Islet of Langerhans (tissue), 1 donor: ENCODE measurements at regions not wholly inside any gene's neighbourhood (a gene's known extent, or its start where the extent isn't known, plus 50 kb on each side); places are given as distances from the start of the nearest gene placed in this dataset.

ENCODE experiments used
- FAIRE-seq: peaks from one replicate; lab custom pipeline; 2011; peaks lifted over from hg19 to GRCh38; lab: Jason Lieb, UNC

DNA sequence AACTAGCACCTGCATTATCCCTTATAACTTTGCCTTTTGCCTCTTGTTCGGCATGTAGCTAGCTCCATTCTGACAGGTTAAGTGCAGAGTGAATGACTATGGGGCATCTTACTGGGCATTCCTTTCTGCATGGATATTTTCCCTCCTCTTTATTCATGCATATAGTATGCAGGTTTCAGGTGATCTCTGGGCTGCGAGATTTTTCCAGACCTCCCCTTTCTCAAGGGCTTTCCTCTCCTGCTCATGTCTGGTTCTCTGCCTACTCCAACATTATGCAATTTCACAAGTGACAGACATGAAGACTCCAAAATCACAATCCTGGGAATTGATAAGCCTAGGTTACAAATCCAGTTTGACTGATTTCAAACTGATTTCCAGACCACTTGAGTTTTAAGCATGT lies 503.8 kb downstream of the NXPH1 start:
- FAIRE-seq: no peak

DNA sequence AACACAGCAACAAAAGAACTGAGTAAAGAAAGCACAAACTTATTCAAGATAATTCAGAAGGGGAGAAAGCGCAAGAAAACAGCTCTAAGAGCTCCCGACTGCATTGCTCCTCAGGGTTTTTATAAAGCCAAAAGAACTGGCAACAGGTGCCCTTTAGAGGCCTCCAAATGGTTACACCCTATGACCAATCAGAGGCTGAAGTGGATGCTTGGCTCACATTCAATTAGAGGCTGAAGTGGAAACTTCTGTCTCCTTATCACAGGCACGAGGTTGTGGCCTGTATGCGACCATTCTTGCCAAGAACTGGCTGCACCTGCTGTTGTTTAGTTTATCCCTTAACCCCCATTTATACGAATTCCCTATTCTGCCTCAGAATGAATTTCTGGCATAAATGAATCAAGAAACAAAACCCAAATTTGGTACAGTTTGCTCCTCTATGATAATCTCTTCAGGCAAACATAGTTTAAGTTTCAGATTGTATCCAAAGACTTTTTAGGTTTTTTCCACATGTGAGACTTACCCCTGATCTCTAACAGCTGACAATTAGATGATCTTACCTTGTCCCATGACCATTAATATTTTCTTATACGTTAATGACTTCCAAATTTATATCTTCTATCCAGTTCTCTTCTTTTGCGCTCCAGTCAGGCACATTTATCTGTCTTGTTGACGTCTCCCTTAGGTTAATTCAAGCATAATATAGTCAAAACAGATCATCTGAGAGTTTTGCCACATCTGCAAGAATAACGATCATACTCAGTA lies 504.8 kb downstream of the NXPH1 start:
- no peak for FAIRE-seq

DNA sequence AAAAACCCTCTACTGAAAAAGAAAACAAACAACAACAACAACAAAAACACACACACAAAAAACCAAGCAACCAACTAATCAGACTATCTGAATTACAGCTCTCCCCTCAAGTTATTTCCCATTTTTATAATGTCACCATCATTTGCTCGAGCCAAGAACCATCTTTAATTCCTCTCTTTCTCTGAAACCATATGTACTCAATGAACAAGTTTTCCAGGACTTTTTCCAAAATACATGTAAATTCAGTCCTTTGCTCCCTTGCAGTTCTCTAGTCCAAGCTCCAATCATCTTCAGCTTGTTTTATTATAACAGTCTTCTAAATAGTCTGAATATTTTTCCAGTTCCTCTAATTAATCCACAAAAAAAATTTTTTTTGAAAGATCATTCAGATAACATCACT lies 506.0 kb downstream of the NXPH1 start:
- FAIRE-seq: no peak

DNA sequence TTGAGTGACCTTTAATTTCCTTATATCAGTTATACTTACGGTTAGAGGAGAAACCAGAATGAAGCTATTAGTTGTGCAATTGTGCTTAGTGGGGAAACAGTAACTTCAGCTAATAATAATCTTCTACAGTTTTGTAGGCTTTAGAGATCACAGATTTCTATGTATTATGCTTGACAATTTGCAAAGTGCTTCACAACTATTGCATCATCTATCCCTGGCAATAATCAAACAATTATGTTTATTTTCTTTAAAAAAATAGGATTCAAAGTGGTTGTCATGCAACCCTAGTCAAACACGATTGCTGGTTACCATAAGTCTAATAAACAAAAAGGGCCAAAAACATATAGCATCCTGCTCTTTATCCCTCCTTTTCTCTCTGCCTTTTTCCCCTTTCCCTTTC lies 530.3 kb downstream of the NXPH1 start:
- FAIRE-seq: no peak

DNA sequence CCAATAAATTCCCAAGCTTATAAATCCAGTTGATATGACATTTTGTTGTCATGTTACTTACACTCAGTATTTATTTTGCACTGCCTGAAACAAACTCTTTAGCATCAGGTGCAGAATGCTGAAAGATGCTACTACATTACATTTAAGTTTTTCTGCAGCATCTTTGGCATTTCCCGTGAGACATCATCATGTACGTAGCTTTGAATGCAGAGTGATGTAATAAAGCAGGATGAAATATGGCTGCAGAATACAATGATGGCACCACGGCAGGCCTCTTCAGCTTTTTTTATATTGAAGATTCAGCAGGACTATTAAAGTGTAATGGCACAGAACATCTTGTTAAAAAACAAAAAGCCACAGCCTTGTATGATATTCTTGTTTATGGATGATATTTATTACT lies 531.8 kb downstream of the NXPH1 start:
- no peak for FAIRE-seq

DNA sequence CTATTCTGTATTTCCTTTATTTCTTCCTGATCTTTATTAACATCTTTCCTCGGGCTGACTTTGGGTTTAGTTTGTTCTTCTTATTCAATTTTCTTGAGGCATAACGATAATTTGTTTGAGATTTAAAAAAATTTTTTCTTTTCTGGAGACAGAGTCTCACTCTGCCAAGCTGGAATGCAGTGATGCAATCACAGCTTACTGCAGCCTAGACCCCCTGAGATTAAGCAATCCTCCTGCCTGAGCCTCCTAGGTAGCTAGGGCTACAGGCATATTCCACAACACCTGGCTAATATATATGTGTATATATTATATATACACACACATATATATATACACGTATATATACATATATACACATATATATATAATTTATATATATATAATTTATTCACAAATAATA lies 540.2 kb downstream of the NXPH1 start:
- FAIRE-seq: no peak

DNA sequence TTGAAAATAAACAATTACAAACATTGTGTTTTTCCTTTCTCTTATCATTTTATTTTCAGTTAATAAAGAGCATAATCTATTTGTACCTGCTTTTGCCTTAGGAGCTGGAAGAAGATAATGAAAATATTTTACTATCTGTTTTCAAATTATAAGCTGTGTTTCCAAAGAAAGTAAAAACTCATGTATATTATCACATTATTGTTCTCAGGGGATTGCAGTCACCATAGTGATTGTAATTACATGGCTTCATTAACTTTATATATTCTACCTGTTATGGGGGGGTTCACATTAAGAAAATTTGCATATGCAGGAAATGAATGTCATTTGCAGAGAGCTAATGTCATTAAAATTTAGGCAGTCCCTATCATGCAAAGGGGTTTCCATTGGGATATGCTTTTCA lies 542.3 kb downstream of the NXPH1 start:
- FAIRE-seq: no peak

DNA sequence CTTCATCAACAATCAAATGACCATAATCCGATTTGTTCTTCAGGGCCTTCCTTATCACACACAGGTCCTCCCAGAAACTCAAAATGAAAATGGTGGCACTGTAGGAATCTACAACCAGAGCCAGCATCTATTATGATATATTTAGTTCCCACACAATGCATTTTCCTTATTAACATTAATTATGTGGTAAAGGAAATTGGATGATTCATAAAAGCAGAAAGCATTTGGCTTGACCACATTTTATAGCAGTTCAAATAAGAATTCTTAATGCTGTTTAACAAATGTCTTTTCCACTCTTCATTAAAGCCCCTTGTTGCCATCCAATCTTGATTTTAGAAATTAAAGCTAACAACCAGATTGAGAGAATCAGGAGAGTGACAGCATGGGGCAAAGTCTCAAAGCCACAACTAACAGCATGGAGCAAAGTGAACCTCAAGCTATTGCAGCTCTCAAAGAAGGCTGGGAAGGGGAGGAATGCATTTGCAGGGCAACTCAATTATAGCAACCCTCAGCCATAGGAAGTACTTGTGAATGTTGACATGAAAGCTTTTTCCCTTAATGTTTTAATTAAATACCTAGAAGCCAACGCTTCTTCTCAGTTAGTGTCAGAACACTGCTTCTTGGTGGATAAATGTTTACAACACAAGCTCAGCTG lies 549.1 kb downstream of the NXPH1 start:
- FAIRE-seq: no peak

DNA sequence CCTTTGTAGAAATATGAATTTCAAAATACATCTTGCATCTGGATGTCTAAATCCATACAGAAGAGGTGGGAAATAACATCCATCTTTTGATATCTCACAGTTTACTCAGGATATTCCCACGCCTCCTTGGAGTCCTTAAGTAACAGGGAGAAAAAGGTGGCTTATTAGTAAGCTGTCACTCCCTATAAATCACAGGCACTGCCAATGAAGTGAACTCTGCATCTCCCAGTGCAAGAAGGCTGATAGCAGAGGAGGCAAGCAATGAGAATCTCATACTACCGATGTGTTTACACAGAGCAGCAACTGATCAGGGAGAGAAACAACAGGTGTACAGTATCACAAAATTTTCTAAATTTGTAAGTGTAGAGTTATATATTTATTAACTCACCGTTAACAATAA lies 551.8 kb downstream of the NXPH1 start:
- FAIRE-seq: no peak

DNA sequence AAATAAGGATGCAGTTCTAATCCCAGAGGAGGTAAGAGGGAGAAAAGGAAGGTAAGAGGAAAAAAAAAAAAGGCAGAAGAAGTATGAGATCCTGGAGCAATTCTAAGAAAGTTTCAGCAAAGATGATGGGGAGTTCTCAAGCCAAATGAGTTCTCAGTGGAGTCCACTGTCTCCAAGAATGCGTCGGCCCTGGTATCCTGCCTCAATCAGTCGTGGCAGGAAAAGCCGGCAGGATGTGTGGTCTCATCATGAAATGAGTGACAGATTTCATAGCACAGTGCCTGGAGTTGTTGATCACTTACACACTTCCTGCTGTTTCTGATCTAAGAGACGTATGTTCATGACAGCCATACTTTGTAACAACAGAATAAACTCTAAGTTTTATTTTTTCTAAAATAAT lies 554.9 kb downstream of the NXPH1 start:
- FAIRE-seq: no peak

DNA sequence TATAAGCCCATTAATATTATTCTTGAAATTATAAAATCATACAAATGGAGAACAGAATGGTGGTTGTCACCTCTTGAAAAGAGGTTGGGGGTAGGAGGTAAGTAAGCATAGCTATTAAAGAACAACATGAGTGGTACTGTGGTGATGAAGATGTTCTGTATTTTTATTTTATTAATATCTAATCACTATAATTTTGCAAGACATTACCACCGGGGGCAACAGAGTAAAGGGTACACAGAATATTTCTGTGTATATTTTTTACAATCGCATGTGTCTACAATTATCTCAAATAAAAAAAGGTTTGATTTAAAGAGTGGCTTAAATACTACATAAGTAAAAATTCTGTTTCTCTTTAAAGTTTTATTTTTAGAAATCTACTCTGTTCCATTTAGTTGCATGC lies 557.8 kb downstream of the NXPH1 start:
- FAIRE-seq: no peak

DNA sequence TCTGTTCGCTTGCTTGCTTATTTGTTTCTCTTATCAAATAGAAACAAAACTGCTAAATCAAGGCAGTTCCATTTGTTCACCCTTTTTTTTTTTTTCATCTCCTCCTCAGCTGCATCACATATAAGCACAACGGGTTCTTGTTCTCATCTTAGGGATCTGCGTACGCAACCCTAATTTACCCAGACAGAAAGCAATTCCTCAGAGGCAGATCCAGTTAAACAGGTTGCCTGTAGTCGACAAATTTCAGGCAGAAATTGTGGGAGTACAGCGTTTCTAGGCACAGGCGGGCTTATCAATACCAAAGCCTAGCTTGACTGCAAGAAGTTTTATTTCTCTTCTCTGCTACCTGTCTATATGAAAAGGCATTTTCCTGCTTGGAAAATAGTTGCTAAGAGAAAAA lies 565.4 kb downstream of the NXPH1 start:
- FAIRE-seq: no peak

DNA sequence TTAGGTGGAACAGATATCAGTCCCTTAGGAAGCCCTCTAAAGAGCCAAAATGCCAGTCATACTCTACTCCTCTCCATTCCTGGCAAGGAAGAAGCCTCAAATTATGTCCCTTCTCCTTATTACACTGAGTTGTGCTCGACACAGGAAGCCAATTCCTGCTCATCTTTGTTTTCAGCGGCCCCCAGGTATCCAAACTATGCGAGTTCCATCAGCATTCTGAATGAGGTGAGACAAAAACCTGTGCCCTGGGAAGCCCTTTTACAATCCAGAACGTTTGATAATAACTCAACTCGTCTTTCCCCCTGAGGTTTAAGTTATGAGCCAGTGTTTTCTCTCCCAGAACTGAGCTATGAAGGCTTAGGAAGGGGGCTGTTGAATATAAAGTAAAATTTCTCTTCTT lies 580.5 kb downstream of the NXPH1 start:
- no peak for FAIRE-seq

DNA sequence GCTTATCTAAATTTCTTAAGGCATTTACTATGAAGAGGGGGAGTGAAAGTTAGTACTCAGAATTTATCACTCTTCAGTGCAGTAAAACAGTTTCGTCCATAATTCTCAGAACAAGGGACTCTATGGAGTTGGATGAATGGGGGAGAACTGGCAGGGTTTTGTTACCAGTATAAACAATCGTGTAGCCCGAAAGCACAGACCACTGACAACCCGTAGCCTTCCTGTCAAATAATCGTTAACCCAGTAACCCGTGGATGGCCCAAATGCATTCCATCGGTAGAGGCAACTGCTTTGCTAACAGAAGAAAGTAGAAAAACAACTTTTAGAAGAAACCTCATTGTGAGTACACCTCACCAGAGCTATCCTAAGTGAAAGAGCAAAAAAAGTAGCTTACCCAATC lies 583.9 kb downstream of the NXPH1 start:
- no peak for FAIRE-seq

DNA sequence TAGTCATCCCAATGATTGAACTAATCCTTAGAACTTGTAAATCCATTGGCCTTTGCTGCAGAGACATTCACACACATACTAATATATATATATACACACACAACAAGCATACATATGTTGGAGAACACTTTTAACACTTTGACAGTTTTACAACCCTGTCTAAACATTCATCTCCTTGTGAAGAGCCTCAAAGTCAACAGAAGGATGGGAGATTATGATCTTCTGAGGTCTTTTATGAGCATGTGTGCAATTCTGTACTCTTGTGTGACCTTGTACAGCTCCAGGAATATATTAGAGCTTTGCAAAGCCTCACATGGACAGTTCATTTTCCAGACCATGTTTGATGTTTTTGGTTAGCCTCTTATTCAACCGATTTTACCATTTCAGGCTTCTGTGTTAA lies 589.0 kb downstream of the NXPH1 start:
- FAIRE-seq: no peak

DNA sequence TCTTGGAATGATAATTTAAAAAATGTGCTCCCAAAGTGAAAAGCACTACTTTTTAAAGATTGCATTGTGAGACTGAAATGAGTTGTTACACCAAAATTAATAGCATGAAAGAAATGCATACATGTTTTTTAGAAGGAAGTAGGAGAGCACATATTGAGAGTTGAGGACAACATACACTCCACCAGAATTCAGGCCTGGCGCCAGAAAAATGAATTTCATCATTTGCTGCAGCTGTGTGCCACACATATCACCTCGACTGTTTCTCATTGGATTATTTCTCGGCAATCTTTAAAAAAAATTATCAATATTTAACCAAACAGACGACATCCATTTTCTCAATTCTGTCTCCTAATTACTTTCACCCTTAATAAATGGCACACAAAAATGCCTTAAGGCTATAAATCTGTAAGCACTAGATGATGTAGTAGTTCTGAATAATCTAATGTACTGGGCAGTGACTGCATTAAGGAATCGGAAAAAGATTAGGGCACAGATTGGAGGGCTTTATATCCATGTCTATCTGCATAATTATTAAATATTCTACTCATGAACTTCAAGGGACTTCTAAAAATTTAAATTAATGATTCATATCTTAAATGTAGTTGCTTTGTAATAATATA lies 590.4 kb downstream of the NXPH1 start:
- no peak for FAIRE-seq

DNA sequence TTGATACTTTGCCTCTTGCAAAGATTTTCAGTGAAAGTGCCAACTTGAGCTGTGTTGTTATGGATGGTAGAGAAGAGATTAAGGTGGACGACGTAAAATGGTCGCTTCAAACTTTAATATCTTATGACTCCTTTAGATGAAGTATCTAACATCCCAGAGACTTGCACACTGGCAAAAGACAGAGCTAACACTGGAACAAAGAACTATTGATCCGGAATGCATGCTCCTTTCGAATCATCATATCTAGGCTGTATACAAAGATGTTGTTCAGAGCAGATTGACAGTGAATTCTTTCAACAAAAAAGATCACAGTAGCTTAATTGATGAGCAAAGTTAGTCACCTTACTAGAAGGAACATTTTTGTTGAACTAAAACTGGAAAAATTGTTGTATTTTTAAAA lies 592.7 kb downstream of the NXPH1 start:
- FAIRE-seq: no peak

DNA sequence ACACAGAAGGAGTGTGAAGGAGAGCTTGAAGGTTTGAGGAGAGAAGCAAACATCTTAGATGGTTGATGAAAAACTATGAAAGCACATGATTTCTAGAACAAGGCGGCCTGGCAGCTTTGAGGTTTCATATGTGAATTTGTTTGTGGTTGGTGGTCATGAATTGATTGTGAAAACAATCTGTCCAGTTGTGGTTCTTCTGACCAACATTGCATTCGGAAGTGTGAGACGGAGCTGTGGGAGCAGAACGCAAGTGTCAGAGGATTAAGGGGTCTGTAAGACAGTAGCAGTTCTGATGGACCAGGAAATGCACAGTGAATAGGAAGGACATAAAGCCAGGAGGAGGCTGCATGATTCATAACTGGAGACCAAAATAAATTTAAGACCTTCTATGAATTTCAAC lies 594.6 kb downstream of the NXPH1 start:
- FAIRE-seq: no peak

DNA sequence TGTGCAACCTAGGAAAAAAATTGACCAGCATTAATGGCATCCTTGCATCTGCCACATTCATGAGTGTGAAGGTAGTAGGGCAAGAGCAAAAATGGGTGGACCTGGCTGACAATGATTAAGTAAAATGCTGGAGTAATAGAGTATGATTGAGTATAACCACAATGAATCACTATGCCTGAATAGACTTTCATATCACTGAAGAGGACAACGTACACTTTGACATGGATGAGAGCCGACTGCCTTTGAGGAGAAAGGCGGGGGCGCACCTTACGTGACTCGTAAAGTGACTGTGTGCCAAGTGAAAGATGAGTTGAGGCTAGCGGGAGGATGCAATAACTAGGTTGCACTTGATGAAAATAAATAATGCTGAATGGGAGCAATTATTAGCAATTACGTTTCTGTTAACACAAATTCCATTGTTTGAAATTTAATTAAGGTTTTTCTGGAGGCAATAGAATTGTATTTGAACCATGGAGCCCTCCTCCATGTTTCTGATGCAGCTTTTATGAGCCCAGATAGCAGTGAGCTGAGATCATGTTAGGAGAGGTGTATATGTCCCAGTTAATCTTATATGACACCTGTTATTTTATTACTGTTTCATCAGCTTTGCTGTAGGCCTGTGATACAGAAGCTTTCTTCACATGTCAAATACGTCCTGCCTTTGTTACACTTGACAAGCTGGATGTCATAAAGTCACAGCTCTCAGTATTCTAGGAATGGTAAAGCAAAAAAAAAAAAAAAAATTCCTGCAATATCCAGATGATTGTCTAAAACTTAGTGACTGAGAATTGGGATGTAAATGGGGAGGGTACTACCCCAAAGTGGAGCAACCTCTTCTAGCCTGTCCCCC lies 596.5 kb downstream of the NXPH1 start:
- FAIRE-seq: no peak

DNA sequence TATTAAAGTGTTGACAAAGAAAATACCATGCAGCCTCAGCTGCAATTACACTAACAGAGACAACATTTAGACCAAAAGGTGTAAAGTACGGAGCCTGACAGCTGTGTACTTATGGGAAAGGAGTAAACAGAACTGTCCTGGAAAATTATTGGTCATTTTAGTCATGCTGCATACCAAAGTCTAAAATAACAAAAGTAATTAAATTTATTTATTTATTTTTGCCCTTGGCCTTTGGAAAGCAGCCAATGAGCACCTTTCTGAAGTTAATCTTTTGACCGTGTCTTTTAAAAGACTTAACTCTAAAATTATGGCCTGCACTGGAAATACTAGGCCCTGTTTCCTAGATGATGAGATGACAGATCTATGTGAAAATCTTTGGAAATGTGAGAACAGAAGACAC lies 597.6 kb downstream of the NXPH1 start:
- FAIRE-seq: no peak

DNA sequence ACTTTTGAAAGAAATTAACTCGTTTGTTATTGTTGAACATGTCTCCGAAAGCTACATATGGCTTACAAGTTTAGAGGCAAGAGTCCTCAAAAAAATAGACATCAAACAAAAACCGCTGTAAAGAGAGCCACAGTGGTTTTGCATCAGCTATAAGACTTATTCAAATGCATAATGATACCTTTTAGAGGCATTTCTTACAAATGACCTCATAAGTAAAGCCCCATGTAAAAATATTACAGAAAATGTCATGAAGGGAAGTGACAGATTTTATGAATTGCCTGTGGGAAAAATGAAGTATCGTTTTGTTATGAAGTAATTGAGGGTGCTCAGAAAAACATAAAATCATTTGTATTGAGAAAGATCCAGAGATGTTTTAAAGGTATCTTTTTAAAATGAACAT lies 598.0 kb downstream of the NXPH1 start:
- no peak for FAIRE-seq

DNA sequence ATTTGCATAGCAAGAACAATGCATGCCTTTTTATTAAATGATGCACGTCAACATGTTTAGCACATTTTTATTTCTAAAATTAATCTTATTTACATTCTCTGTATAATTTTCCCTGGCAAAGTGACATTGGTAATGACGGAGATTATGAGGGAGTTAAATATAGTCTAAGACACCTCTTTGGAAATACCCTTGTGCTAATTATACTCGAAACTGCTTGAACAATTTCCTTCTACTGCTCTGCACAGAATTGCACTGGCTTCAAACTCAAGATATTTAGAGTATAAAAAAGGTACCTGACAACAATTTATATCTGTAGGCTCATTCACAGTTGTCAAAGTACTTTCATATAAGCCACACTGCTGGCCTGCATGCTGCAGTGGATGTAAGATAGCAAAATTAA lies 602.7 kb downstream of the NXPH1 start:
- FAIRE-seq: no peak

DNA sequence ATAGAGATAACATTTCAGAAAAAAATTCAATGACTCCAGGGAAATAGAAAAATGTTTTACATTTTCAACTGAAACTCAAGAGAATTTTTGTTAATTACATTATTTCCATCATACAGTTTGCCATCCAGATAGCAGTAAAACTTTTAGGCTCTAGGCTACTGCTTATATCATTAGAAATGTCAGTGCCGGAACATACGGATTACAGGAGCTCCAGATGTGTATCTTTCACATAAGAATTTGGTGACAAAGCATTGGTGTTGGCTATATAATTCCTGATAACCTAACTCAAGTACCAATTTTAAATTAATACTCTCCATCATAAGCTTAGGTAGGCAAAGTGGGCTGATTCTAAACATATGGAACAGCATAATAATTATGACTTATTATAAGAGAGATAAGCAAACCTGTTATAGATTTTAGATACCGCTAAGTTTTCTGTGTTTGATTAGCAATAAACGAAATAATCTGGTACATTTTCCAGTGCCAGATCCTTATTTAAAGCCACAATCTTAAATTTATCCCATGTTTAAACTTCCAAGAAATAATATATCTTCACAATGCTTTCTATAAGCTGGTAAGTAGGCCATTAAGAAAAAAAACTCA lies 637.9 kb downstream of the NXPH1 start:
- FAIRE-seq: no peak
